ENCODE measurements at regions not wholly inside any gene's neighbourhood (a gene's known extent, or its start where the extent isn't known, plus 50 kb on each side); places are given as distances from the start of the nearest gene placed in this dataset.

GRCh38 chr3:36305929-36306520, 74.3 kb upstream of the STAC start:
- TF ChIP-seq CTCF (IDR thresholded peaks at IDR 0.05) = no peak
- TF ChIP-seq POLR2AphosphoS5 (IDR thresholded peaks at IDR 0.05) = no peak
- TF ChIP-seq EP300 (IDR thresholded peaks at IDR 0.05) = no peak
- no peak for TF ChIP-seq POLR2A (IDR thresholded peaks at IDR 0.05)

Data from upper lobe of left lung (tissue), 4 donors.